Endothelial cell (in vitro differentiated cells): ENCODE measurements at regions not wholly inside any gene's neighbourhood (a gene's known extent, or its start where the extent isn't known, plus 50 kb on each side); places are given as distances from the start of the nearest gene placed in this dataset.

Experiments used
- DNase-seq: peaks from one replicate; pipeline ENCODE4 v3.0.0; 2021; ENCODE audit warnings: low spot score
- H3K27ac Mint-ChIP-seq: one replicate; pipeline ENCODE4 v1.8.0; 2021; ENCODE audit warnings: mixed read lengths, inconsistent platforms; ENCODE audit not compliant: unreplicated experiment
- H3K27me3 Mint-ChIP-seq: one replicate; pipeline ENCODE4 v1.8.0; 2021; ENCODE audit warnings: mild to moderate bottlenecking, moderate library complexity, mixed read lengths, inconsistent platforms; ENCODE audit not compliant: unreplicated experiment
- H3K36me3 Mint-ChIP-seq: one replicate; pipeline ENCODE4 v1.8.0; 2021; ENCODE audit warnings: mild to moderate bottlenecking, low read depth, mixed read lengths, inconsistent platforms; ENCODE audit not compliant: unreplicated experiment
- H3K4me1 Mint-ChIP-seq: one replicate; pipeline ENCODE4 v1.8.0; 2021; ENCODE audit warnings: mild to moderate bottlenecking, mixed read lengths, inconsistent platforms; ENCODE audit not compliant: unreplicated experiment
- H3K4me3 Mint-ChIP-seq: one replicate; pipeline ENCODE4 v1.8.0; 2021; ENCODE audit warnings: mild to moderate bottlenecking, mixed read lengths, inconsistent platforms; ENCODE audit not compliant: unreplicated experiment
- H3K9me3 Mint-ChIP-seq: one replicate; pipeline ENCODE4 v1.8.0; 2021; ENCODE audit warnings: mixed read lengths, inconsistent platforms; ENCODE audit not compliant: unreplicated experiment
- CTCF ChIP-seq: fragments of 200-600 bp; sonication (generic); IDR thresholded peaks from one replicate; pipeline ENCODE4 v1.5.0; 2021; ENCODE audit warnings: antibody characterized with exemption; ENCODE audit not compliant: unreplicated experiment

DNA sequence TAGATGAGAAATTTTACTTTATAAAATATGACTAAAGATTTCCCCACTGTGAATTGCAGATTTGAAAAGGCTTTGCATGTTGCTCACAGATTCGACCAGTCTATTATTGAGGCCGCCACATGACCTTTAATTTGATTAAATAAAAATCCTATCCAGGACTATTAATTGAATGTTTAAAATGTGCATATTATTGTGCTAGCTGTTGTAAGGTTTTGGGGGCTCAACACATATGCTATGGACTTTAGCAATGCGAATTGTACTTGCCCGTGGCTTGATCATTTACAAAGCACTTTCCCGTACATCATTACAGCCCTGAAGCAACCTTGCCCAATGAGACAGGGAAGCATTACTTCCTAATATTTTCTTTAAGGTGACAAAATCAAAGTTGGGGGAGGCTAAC, 243.0 kb downstream of the ACTR3B start:
- H3K9me3 Mint-ChIP-seq, result peaks cover 17% of the 10 kb centered on the region
- no peak for DNase-seq
- H3K36me3 Mint-ChIP-seq, result peaks cover 14% of the 10 kb centered on the region
- H3K27me3 Mint-ChIP-seq, result peaks cover 4% of the 10 kb centered on the region
- H3K4me1 Mint-ChIP-seq, result no peaks in the 10 kb centered on the region
- no peak overlapping the region for H3K4me3 Mint-ChIP-seq
- no peak for TF ChIP-seq CTCF
- no peak overlapping the region for H3K27ac Mint-ChIP-seq

DNA sequence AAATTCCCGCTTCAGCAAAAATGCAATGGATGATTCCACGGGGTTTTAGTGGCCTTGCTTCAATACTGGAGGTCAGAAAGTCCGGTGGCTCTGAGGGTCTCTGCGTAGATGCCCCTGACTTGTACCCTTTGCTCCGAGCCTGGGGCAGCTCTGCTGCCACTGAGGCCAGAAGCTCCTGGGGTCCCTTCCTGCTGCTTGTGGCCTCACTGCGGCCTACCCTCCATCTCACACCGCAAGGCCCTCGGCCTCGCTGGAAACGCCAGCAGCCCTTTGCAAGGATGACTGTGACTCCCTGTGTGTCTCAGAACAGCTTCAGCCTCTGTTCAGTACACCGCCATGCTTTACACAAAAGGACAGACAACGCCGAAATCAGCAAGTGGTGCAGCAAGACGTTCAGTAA, 244.8 kb downstream of the ACTR3B start:
- peaks cover 7% of the 10 kb centered on the region for H3K27me3 Mint-ChIP-seq
- no peaks in the 10 kb centered on the region for H3K4me1 Mint-ChIP-seq
- H3K4me3 Mint-ChIP-seq, result no peak overlapping the region
- no peak for DNase-seq
- no peak for TF ChIP-seq CTCF
- H3K27ac Mint-ChIP-seq, result no peak overlapping the region
- peaks cover 14% of the 10 kb centered on the region for H3K36me3 Mint-ChIP-seq
- H3K9me3 Mint-ChIP-seq, result peaks cover 12% of the 10 kb centered on the region

DNA sequence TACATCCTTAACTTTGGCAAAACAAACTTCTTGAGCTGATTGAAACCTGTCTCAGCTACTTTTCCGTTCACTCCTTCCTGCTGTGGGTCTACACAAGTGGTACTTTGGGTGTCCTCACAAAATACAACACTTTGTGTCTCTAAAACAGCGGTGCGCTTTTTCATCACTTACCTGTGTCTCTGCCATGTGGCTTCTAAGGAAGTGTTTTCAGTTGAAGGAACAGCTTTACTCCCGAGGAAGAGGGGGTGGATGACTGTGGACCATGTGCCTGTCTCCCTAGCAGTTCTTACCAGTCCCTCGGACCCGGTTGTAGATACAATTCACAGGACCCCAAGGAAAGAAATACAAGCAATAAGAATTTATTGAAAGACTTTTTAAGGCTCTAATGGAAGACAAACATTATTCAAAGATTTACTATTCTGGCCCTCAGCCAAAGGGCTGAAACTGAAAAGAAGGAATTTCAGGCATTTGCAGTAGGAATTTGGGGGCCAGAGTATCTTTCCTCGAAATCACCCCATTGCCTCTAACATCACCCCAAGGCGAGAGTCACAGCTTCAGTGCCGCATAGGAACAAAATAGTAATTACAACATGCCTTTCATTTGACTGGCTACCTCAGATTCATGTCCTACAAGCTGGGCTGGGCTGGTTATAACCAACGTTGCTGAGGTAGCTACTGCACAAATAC, 246.3 kb downstream of the ACTR3B start:
- Mint-ChIP-seq H3K9me3 (peaks cover 11% of the 10 kb centered on the region), H3K27ac (no peak overlapping the region), H3K4me1 (no peaks in the 10 kb centered on the region), H3K27me3 (peaks cover 7% of the 10 kb centered on the region), H3K36me3 (peaks cover 7% of the 10 kb centered on the region), H3K4me3 (no peak overlapping the region)
- no peak for DNase-seq
- TF ChIP-seq CTCF, result no peak

GRCh38 chr7:153006452-153006851, 246.9 kb downstream of the ACTR3B start:
- peaks cover 5% of the 10 kb centered on the region for H3K36me3 Mint-ChIP-seq
- TF ChIP-seq CTCF, result no peak
- DNase-seq, result no peak
- peaks cover 5% of the 10 kb centered on the region for H3K9me3 Mint-ChIP-seq
- H3K27ac Mint-ChIP-seq, result no peak overlapping the region
- H3K27me3 Mint-ChIP-seq, result peaks cover 7% of the 10 kb centered on the region
- no peak overlapping the region for H3K4me3 Mint-ChIP-seq
- no peaks in the 10 kb centered on the region for H3K4me1 Mint-ChIP-seq

- Mint-ChIP-seq H3K9me3 (peaks cover under 1% of the 10 kb centered on the region), H3K36me3 (no peaks in the 10 kb centered on the region), H3K4me3 (no peak overlapping the region), H3K4me1 (no peaks in the 10 kb centered on the region), H3K27me3 (peaks cover 7% of the 10 kb centered on the region), H3K27ac (no peak overlapping the region)
- no peak for DNase-seq
- TF ChIP-seq CTCF, result no peak
These were observed 247.4 kb downstream of the ACTR3B start for GRCh38 chr7:153006911-153007310.
